IMR-90 (cell line): ENCODE measurements at regions not wholly inside any gene's neighbourhood (a gene's known extent, or its start where the extent isn't known, plus 50 kb on each side); places are given as distances from the start of the nearest gene placed in this dataset.

Source experiments
- ATAC-seq: fragments of 200-7000 bp; cut with Tn5 transposase; 2 replicates; pipeline ENCODE4 v1.9.1; 2020; ENCODE audit warnings: low read depth, mild to moderate bottlenecking, moderate library complexity
- BruUV-seq: library from RNA; stranded (reverse); fragments of 400-500 nt; replicated peaks from 2 replicates; lab custom pipeline; 2021; lab: Mats Ljungman, UMichigan
- CTCF ChIA-PET: fragments of 300-600 bp; formaldehyde crosslinking; extraction: SDS; loops from one replicate; lab custom pipeline; 2021; ENCODE audit warnings: antibody characterized with exemption; lab: Yijun Ruan, JAX
- POLR2A ChIA-PET: fragments of 300-600 bp; sonication (Branson Sonifier 250); formaldehyde crosslinking; loops from one replicate; lab custom pipeline; 2022; ENCODE audit warnings: antibody characterized with exemption; ENCODE audit not compliant: unreplicated experiment; lab: Charles Lee
- DNase-seq: peaks from one replicate; pipeline ENCODE4 v3.0.0; 2013
- H2AFZ ChIP-seq: replicated peaks from 2 replicates; pipeline ENCODE3; 2013; ENCODE audit warnings: low read length, mild to moderate bottlenecking; ENCODE audit not compliant: poor library complexity
- H2AK5ac ChIP-seq: 2 replicates; pipeline ENCODE4 v1.6.1; 2013; ENCODE audit warnings: low read depth, low read length, inconsistent platforms
- H2AK9ac ChIP-seq: replicated peaks from 2 replicates; pipeline ENCODE3; 2013; ENCODE audit warnings: mild to moderate bottlenecking, low read depth, low read length, moderate library complexity; ENCODE audit not compliant: poor library complexity
- H2BK120ac ChIP-seq: 2 replicates; pipeline ENCODE4 v1.6.1; 2013; ENCODE audit warnings: low read depth, low read length, inconsistent platforms
- H2BK15ac ChIP-seq: 3 replicates; pipeline ENCODE4 v1.6.1; 2013; ENCODE audit warnings: low read depth, low read length, inconsistent platforms
- H2BK20ac ChIP-seq: 2 replicates; pipeline ENCODE4 v1.6.1; 2013; ENCODE audit warnings: low read depth, mild to moderate bottlenecking, inconsistent platforms, low read length, moderate library complexity
- H2BK5ac ChIP-seq: 2 replicates; pipeline ENCODE4 v1.6.1; 2013; ENCODE audit warnings: mild to moderate bottlenecking, low read depth, low read length, inconsistent platforms; ENCODE audit not compliant: poor library complexity, severe bottlenecking
- H3K14ac ChIP-seq: replicated peaks from 2 replicates; pipeline ENCODE4 v1.6.1; 2013; ENCODE audit warnings: low read depth, low read length, inconsistent platforms
- H3K18ac ChIP-seq: 2 replicates; pipeline ENCODE4 v1.6.1; 2013; ENCODE audit warnings: low read depth, low read length, control low read depth
- H3K23ac ChIP-seq: 2 replicates; pipeline ENCODE4 v1.6.1; 2013; ENCODE audit warnings: low read depth, low read length, inconsistent platforms
- H3K27ac ChIP-seq: 2 replicates; pipeline ENCODE4 v1.5.1; 2013; ENCODE audit warnings: mild to moderate bottlenecking, control low read depth, low read length; ENCODE audit not compliant: insufficient read depth
- H3K27me3 ChIP-seq: 2 replicates; pipeline ENCODE4 v1.6.1; 2013; ENCODE audit warnings: low read length; ENCODE audit not compliant: control insufficient read depth, insufficient read depth
- H3K36me3 ChIP-seq: 2 replicates; pipeline ENCODE4 v1.6.1; 2013; ENCODE audit warnings: low read length, mixed read lengths; ENCODE audit not compliant: control insufficient read depth, insufficient read depth
- H3K4ac ChIP-seq: 2 replicates; pipeline ENCODE4 v1.6.1; 2013; ENCODE audit warnings: low read depth, low read length, inconsistent platforms
- H3K4me1 ChIP-seq: 2 replicates; pipeline ENCODE4 v1.6.1; 2013; ENCODE audit warnings: low read length, mixed read lengths; ENCODE audit not compliant: control insufficient read depth, insufficient read depth
- H3K4me2 ChIP-seq: 2 replicates; pipeline ENCODE4 v1.6.1; 2013; ENCODE audit warnings: low read depth, mild to moderate bottlenecking, control low read depth, low read length, moderate library complexity
- H3K4me3 ChIP-seq: 2 replicates; pipeline ENCODE4 v1.5.1; 2013; ENCODE audit warnings: low read depth, mild to moderate bottlenecking, control low read depth, low read length, moderate library complexity; ENCODE audit not compliant: insufficient read depth
- H3K56ac ChIP-seq: 2 replicates; pipeline ENCODE4 v1.6.1; 2013; ENCODE audit warnings: low read length, inconsistent platforms; ENCODE audit not compliant: insufficient read depth; ENCODE audit errors: extremely low read depth
- H3K79me1 ChIP-seq, 2 experiments: 2 replicates each; pipeline ENCODE4 v1.6.1; 2013; ENCODE audit warnings: low read length in 2 of 2, inconsistent platforms in 1 of 2, low read depth in 1 of 2
- H3K9ac ChIP-seq: 2 replicates; pipeline ENCODE4 v1.6.1; 2013; ENCODE audit warnings: low read depth, low read length, control low read depth
- H3K9me1 ChIP-seq: 2 replicates; pipeline ENCODE4 v1.6.1; 2013; ENCODE audit warnings: low read length, inconsistent platforms; ENCODE audit not compliant: insufficient read depth
- H3K9me3 ChIP-seq: 2 replicates; pipeline ENCODE4 v1.6.1; 2013; ENCODE audit warnings: low read length; ENCODE audit not compliant: control insufficient read depth, insufficient read depth
- H4K20me1 ChIP-seq: 2 replicates; pipeline ENCODE4 v1.6.1; 2013; ENCODE audit warnings: low read length, inconsistent platforms; ENCODE audit not compliant: insufficient read depth
- H4K5ac ChIP-seq: 2 replicates; pipeline ENCODE4 v1.6.1; 2013; ENCODE audit warnings: mild to moderate bottlenecking, low read depth, low read length, control low read depth
- H4K8ac ChIP-seq, 2 experiments: 2 replicates each; pipeline ENCODE4 v1.6.1; 2013; ENCODE audit warnings: low read depth in 2 of 2, low read length in 2 of 2, control low read depth in 1 of 2, inconsistent platforms in 1 of 2
- H4K91ac ChIP-seq: 2 replicates; pipeline ENCODE4 v1.6.1; 2013; ENCODE audit warnings: low read depth, low read length, inconsistent platforms; ENCODE audit not compliant: insufficient read depth
- CEBPB ChIP-seq: IDR thresholded peaks from 2 replicates; pipeline ENCODE4 v1.6.1; 2012; ENCODE audit warnings: low read depth, low read length, improper control_type of control experiment
- MXI1 ChIP-seq: IDR thresholded peaks from 2 replicates; pipeline ENCODE4 v1.6.1; 2012; ENCODE audit warnings: low read depth, mild to moderate bottlenecking, low read length, moderate library complexity, borderline replicate concordance
- POLR2A ChIP-seq: IDR thresholded peaks from 2 replicates; pipeline ENCODE4 v1.6.1; 2012; ENCODE audit warnings: mild to moderate bottlenecking, low read depth, low read length
- RAD21 ChIP-seq: IDR thresholded peaks from 2 replicates; pipeline ENCODE4 v1.6.1; 2012; ENCODE audit warnings: low read length, improper control_type of control experiment
- RCOR1 ChIP-seq: IDR thresholded peaks from 2 replicates; pipeline ENCODE4 v1.6.1; 2012; ENCODE audit warnings: mild to moderate bottlenecking, low read length, improper control_type of control experiment; ENCODE audit not compliant: insufficient replicate concordance
- WGBS, 2 experiments: methylation state at CpG; one replicate each; pipeline versions ENCODE4 v1.1.5 to v1.1.7; 2013; ENCODE audit warnings: missing lambda C conversion rate in 2 of 2; ENCODE audit not compliant: insufficient read length in 1 of 2; ENCODE audit errors: extremely low coverage in 2 of 2; 5-methylcytosine and 5-hydroxymethylcytosine counted together
- dilution Hi-C: fragments of 300-500 bp; cut with HindIII; formaldehyde crosslinking; loops from one replicate; pipeline ENCODE4 v1.14.3; 2018; ENCODE audit warnings: low sequenced_read_pairs; ENCODE audit not compliant: unreplicated experiment
- in situ Hi-C: fragments of 300-500 bp; cut with MboI; formaldehyde crosslinking; loops from 3 replicates; pipeline ENCODE4 v1.14.3; 2019; ENCODE audit warnings: low sequenced_read_pairs, inconsistent platforms, mixed read lengths
- intact Hi-C: fragments of 100-400 bp; cut with micrococcal nuclease; formaldehyde crosslinking; loops from 2 replicates; pipeline ENCODE4 v1.10.0; 2022
- TF ChIP-seq, protein P1 (sequence below): fragments of 150-350 bp; IDR thresholded peaks from 2 replicates; pipeline ENCODE4 v1.6.1; 2016; ENCODE audit warnings: low read depth, mild to moderate bottlenecking, low read length, moderate library complexity, borderline replicate concordance
- TF ChIP-seq, protein P2 (sequence below): conservative IDR thresholded peaks from 2 replicates; pipeline ENCODE4 v1.5.1; 2012; ENCODE audit warnings: mild to moderate bottlenecking, low read depth, low read length, improper control_type of control experiment

DNA sequence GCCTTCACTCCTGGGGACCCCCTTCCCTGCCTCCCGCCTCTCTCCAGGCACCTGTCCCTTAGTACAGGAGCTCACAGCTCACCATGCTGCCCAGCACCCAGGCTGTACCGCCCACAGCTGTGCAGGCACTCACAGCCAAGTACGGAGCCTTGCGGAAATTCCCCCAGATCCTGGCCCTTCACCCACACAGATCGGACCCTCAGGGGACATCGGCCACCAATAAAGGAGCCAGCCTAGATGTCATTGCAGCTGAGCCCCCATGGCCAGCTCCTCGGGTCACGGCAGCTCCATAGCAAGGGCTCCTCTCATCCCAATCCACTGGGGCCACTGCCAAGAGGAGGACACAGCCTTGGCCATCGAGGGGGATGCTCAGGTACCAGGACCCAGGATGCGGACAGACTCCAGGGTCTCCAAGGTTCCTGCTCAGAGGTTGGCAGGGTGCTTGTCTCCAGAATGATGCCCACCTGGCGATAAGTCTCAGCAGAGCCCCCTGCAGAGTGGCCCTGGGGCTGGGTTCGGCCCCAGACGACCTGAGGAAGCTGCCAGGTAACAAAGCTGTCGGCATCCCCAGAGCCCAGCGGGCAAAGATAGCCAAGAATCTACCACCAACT lies 82.3 kb downstream of the YTHDF1 start:
- in situ Hi-C loops (no loop called here), intact Hi-C loops (no loop called here), dilution Hi-C loops (no loop called here)
- no peak overlapping the region for H4K91ac ChIP-seq
- H2AK5ac ChIP-seq, result no peak overlapping the region
- H3K36me3 ChIP-seq, result no peaks in the 10 kb centered on the region
- H3K79me1 ChIP-seq, result no peaks in the 10 kb centered on the region
- H3K56ac ChIP-seq, result no peak overlapping the region
- H3K18ac ChIP-seq, result no peak overlapping the region
- no peak overlapping the region for H2BK20ac ChIP-seq
- H2BK15ac ChIP-seq, result no peak overlapping the region
- H3K14ac ChIP-seq, result no peak overlapping the region
- no peak overlapping the region for H3K4me2 ChIP-seq
- CTCF ChIA-PET, result no interaction called here
- peaks cover 15% of the 10 kb centered on the region for H3K27me3 ChIP-seq
- no peaks in the 10 kb centered on the region for H3K9me3 ChIP-seq
- H2BK120ac ChIP-seq, result no peak overlapping the region
- no peak for ATAC-seq
- H3K27ac ChIP-seq, result no peak overlapping the region
- H3K9me1 ChIP-seq, result no peaks in the 10 kb centered on the region
- no peak overlapping the region for H2BK5ac ChIP-seq
- H2AK9ac ChIP-seq, result no peak overlapping the region
- no TSS peak for BruUV-seq
- H3K4me1 ChIP-seq, result no peaks in the 10 kb centered on the region
- no peaks in the 10 kb centered on the region for H4K20me1 ChIP-seq
- TF ChIP-seq, protein P1, sequence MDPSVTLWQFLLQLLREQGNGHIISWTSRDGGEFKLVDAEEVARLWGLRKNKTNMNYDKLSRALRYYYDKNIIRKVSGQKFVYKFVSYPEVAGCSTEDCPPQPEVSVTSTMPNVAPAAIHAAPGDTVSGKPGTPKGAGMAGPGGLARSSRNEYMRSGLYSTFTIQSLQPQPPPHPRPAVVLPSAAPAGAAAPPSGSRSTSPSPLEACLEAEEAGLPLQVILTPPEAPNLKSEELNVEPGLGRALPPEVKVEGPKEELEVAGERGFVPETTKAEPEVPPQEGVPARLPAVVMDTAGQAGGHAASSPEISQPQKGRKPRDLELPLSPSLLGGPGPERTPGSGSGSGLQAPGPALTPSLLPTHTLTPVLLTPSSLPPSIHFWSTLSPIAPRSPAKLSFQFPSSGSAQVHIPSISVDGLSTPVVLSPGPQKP, result no peak
- TF ChIP-seq, protein P2, sequence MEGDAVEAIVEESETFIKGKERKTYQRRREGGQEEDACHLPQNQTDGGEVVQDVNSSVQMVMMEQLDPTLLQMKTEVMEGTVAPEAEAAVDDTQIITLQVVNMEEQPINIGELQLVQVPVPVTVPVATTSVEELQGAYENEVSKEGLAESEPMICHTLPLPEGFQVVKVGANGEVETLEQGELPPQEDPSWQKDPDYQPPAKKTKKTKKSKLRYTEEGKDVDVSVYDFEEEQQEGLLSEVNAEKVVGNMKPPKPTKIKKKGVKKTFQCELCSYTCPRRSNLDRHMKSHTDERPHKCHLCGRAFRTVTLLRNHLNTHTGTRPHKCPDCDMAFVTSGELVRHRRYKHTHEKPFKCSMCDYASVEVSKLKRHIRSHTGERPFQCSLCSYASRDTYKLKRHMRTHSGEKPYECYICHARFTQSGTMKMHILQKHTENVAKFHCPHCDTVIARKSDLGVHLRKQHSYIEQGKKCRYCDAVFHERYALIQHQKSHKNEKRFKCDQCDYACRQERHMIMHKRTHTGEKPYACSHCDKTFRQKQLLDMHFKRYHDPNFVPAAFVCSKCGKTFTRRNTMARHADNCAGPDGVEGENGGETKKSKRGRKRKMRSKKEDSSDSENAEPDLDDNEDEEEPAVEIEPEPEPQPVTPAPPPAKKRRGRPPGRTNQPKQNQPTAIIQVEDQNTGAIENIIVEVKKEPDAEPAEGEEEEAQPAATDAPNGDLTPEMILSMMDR, result no peak
- TF ChIP-seq CEBPB, result no peak
- no peak for TF ChIP-seq MXI1
- TF ChIP-seq RCOR1, result no peak
- TF ChIP-seq RAD21, result no peak
- no peak for TF ChIP-seq POLR2A
- 84% methylated on average over 4 of the region's 15 CpGs; no CpG with 5 or more reads in 1 of the 2 experiments for WGBS, 2 experiments
- H3K9ac ChIP-seq, result no peak overlapping the region
- no peak overlapping the region for H4K5ac ChIP-seq
- no peak overlapping the region for H3K4ac ChIP-seq
- no peak overlapping the region for H3K23ac ChIP-seq
- POLR2A ChIA-PET, result no interaction called here
- no peak for DNase-seq
- no peak overlapping the region for H4K8ac ChIP-seq
- no peak overlapping the region for H3K4me3 ChIP-seq
- no peak overlapping the region for H2AFZ ChIP-seq
